PC-9 (cell line): ENCODE measurements at regions not wholly inside any gene's neighbourhood (a gene's known extent, or its start where the extent isn't known, plus 50 kb on each side); places are given as distances from the start of the nearest gene placed in this dataset.

Source experiments
- BruUV-seq: library from RNA; stranded (reverse); fragments of 400-500 nt; replicated peaks from 2 replicates; lab custom pipeline; 2021; lab: Mats Ljungman, UMichigan
- CTCF ChIA-PET: fragments of 300-600 bp; sonication (Branson Sonifier 250); formaldehyde crosslinking; loops from one replicate; lab custom pipeline; 2022; ENCODE audit warnings: antibody characterized with exemption; lab: Charles Lee
- POLR2A ChIA-PET: fragments of 300-600 bp; sonication (Branson Sonifier 250); formaldehyde crosslinking; loops from one replicate; lab custom pipeline; 2022; ENCODE audit warnings: antibody characterized with exemption; ENCODE audit not compliant: unreplicated experiment; lab: Charles Lee
- DNase-seq, 2 experiments: peaks; one replicate each; pipeline versions ENCODE4 v3.0.0 to v3.0.0-alpha.2; 2015 to 2022; ENCODE audit warnings: mixed read lengths in 1 of 2
- H2AFZ ChIP-seq: fragments of 200-600 bp; sonication (generic); 2 replicates; pipeline ENCODE4 v1.8.1; 2017; ENCODE audit warnings: antibody characterized with exemption
- H3F3A ChIP-seq: fragments of 200-600 bp; sonication (generic); 2 replicates; pipeline ENCODE4 v1.8.1; 2017; ENCODE audit warnings: antibody characterized with exemption, mild to moderate bottlenecking, low read depth; ENCODE audit not compliant: insufficient read depth
- H3K27ac ChIP-seq: fragments of 200-600 bp; sonication (generic); 2 replicates; pipeline ENCODE4 v1.6.1; 2016; ENCODE audit warnings: mixed run types
- H3K27me3 ChIP-seq: fragments of 200-600 bp; sonication (generic); 2 replicates; pipeline ENCODE4 v1.6.1; 2016; ENCODE audit warnings: low read depth, mixed run types; ENCODE audit not compliant: insufficient read depth
- H3K36me3 ChIP-seq: fragments of 200-600 bp; sonication (generic); 2 replicates; pipeline ENCODE4 v1.6.1; 2016; ENCODE audit warnings: low read depth, mixed run types
- H3K4me1 ChIP-seq: fragments of 200-600 bp; sonication (generic); replicated peaks from 2 replicates; pipeline ENCODE4 v1.6.1; 2016; ENCODE audit warnings: mixed run types; ENCODE audit not compliant: insufficient read depth
- H3K4me2 ChIP-seq: fragments of 200-600 bp; sonication (generic); 2 replicates; pipeline ENCODE4 v1.6.1; 2017; ENCODE audit warnings: mixed run types
- H3K4me3 ChIP-seq: fragments of 200-600 bp; sonication (generic); 2 replicates; pipeline ENCODE4 v1.6.1; 2016; ENCODE audit warnings: mixed run types
- H3K79me2 ChIP-seq: fragments of 200-600 bp; sonication (generic); 2 replicates; pipeline ENCODE4 v1.6.1; 2017; ENCODE audit warnings: low read depth, mixed run types
- H3K9me2 ChIP-seq: fragments of 200-600 bp; sonication (generic); 2 replicates; pipeline ENCODE4 v1.8.1; 2017; ENCODE audit warnings: mild to moderate bottlenecking; ENCODE audit not compliant: insufficient read depth
- H3K9me3 ChIP-seq: fragments of 200-600 bp; sonication (generic); 2 replicates; pipeline ENCODE4 v1.8.1; 2016; ENCODE audit warnings: low read depth; ENCODE audit not compliant: insufficient read depth
- H4K20me1 ChIP-seq: fragments of 200-600 bp; sonication (generic); 2 replicates; pipeline ENCODE4 v1.8.1; 2017; ENCODE audit not compliant: insufficient read depth
- EZH2 ChIP-seq: fragments of 200-600 bp; sonication (generic); IDR thresholded peaks from 2 replicates; pipeline ENCODE4 v1.8.0; 2017; ENCODE audit warnings: antibody characterized with exemption, low read depth
- intact Hi-C: fragments of 100-400 bp; cut with micrococcal nuclease; formaldehyde crosslinking; loops from one replicate; pipeline ENCODE4 v1.10.0; 2022; ENCODE audit not compliant: unreplicated experiment
- TF ChIP-seq, protein P1 (sequence below): fragments of 200-600 bp; sonication (generic); conservative IDR thresholded peaks from 2 replicates; pipeline ENCODE4 v1.6.1; 2017; ENCODE audit warnings: mixed run types, antibody characterized with exemption, mild to moderate bottlenecking, moderate library complexity

DNA sequence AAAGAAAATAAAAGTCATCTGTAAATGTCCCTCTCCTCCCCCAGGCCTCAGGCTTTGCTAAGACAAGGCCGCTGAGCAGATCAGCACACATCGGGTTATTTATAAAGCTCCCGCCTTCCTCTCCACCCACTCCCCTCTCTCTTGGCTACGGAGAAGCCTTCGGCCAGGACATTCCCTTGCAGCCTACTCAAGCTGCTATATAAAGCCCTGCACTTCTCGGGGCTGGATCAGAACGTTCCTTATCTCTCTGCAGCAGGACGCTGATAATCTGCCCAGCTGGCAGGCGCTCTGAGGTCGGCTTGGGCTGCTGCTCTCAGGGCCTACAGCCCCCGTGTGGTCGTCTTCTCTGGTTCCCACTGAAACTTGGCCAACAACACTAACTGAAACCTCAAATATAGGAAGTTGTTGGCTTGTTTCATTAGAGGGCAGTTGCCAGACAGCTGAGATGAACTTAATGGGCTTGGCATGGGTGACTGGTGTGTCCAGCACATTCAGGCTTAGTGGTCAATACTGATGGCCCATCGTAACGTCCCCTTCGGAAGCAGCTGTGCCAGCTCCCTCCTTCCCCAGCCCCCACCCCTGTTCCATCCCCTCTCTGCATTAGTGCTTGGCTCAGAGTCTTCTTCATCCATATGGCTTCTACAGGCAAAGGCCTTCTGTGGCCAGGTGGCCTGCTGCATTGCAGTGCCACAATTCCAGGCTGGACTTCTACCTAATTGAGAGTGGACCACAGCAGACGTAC is 64.6 kb downstream of the IER5 start:
- Histone ChIP-seq H3F3A (0 out of 2 replicates have a peak, but pooled peaks cover 5% of the 10 kb centered on the region), H3K9me3 (no peaks in the 10 kb centered on the region), H3K36me3 (no peaks in the 10 kb centered on the region), H2AFZ (no peak overlapping the region), H3K27ac (no peak overlapping the region), H3K4me2 (no peak overlapping the region), H3K4me1 (0 out of 2 replicates have a peak, but pooled peaks cover 8% of the 10 kb centered on the region), H4K20me1 (no peaks in the 10 kb centered on the region), H3K79me2 (no peaks in the 10 kb centered on the region), H3K27me3 (no peaks in the 10 kb centered on the region), H3K9me2 (no peaks in the 10 kb centered on the region), H3K4me3 (no peak overlapping the region)
- BruUV-seq: no TSS peak
- ChIA-PET CTCF (no interaction called here), POLR2A (no interaction called here)
- DNase-seq: no peak
- intact Hi-C loops: no loop called here
- no peak for TF ChIP-seq EZH2
- TF ChIP-seq, protein P1, sequence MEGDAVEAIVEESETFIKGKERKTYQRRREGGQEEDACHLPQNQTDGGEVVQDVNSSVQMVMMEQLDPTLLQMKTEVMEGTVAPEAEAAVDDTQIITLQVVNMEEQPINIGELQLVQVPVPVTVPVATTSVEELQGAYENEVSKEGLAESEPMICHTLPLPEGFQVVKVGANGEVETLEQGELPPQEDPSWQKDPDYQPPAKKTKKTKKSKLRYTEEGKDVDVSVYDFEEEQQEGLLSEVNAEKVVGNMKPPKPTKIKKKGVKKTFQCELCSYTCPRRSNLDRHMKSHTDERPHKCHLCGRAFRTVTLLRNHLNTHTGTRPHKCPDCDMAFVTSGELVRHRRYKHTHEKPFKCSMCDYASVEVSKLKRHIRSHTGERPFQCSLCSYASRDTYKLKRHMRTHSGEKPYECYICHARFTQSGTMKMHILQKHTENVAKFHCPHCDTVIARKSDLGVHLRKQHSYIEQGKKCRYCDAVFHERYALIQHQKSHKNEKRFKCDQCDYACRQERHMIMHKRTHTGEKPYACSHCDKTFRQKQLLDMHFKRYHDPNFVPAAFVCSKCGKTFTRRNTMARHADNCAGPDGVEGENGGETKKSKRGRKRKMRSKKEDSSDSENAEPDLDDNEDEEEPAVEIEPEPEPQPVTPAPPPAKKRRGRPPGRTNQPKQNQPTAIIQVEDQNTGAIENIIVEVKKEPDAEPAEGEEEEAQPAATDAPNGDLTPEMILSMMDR: no peak

DNA sequence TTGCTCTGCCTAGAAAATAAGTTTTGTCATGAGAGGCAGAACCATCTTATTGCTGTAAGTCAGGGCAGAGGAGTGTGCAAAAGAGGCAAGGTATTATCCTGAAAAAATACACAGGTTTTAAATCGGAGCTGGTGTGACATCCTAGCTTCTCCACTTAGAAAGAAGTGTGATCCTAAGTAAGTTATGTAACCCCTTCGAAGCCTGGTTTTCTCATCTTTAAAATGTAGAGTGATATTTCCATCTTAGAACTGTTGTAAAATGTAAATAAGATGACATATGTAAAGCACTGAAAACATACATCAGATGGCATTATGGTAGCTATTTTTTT is 65.1 kb downstream of the IER5 start:
- Histone ChIP-seq H3K4me1 (0 out of 2 replicates have a peak, but pooled peaks cover 5% of the 10 kb centered on the region), H4K20me1 (no peaks in the 10 kb centered on the region), H3K4me2 (no peak overlapping the region), H3K27ac (no peak overlapping the region), H3K36me3 (no peaks in the 10 kb centered on the region), H3K4me3 (no peak overlapping the region), H3F3A (0 out of 2 replicates have a peak, but pooled peaks cover 5% of the 10 kb centered on the region), H3K9me3 (no peaks in the 10 kb centered on the region), H3K79me2 (no peaks in the 10 kb centered on the region), H3K9me2 (no peaks in the 10 kb centered on the region), H3K27me3 (no peaks in the 10 kb centered on the region), H2AFZ (no peak overlapping the region)
- ChIA-PET POLR2A (no interaction called here), CTCF (no interaction called here)
- BruUV-seq: no TSS peak
- TF ChIP-seq EZH2: no peak
- TF ChIP-seq, protein P1: no peak
- DNase-seq: no peak
- intact Hi-C loops: no loop called here

DNA sequence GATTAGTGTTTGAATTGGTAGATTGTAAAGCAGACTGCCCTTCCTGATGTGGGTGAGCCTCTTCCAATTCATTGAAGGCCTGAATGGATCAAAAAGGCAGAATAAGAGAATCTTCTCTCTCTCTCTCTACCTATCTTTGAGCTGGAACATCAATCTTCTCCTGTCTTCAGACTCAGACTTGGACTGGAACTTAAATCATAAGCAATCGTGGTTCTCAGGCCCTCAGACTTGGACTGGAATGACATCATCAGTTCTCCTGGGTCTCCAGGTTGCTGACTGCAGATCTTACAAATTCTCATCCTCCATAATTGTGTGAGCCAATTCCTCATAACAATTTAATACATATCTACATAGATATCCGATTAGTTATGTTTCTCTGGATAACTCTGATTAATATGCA is 66.8 kb downstream of the IER5 start:
- CTCF ChIA-PET: no interaction called here
- Histone ChIP-seq H3F3A (no peaks in the 10 kb centered on the region), H3K4me2 (no peak overlapping the region), H3K4me3 (no peak overlapping the region), H3K27ac (no peak overlapping the region), H3K9me2 (no peaks in the 10 kb centered on the region), H4K20me1 (no peaks in the 10 kb centered on the region), H3K36me3 (no peaks in the 10 kb centered on the region), H3K27me3 (no peaks in the 10 kb centered on the region), H2AFZ (no peak overlapping the region), H3K9me3 (no peaks in the 10 kb centered on the region), H3K79me2 (no peaks in the 10 kb centered on the region), H3K4me1 (peaks cover 11% of the 10 kb centered on the region; the same call in 1 of the 2 replicates)
- TF ChIP-seq, protein P1: no peak
- TF ChIP-seq EZH2: no peak
- POLR2A ChIA-PET: no interaction called here
- intact Hi-C loops: loop anchor here (5.0 kb wide), 1 partner anchor 133 kb away; the partner anchor contains the start of gene STX6
- BruUV-seq: no TSS peak
- DNase-seq: no peak
